Keratinocyte (primary cell): ENCODE measurements at regions not wholly inside any gene's neighbourhood (a gene's known extent, or its start where the extent isn't known, plus 50 kb on each side); places are given as distances from the start of the nearest gene placed in this dataset.

Experiments
- EZH2 ChIP-seq: IDR thresholded peaks from one replicate; pipeline ENCODE4 v1.6.1; 2012; ENCODE audit warnings: inconsistent platforms, mild to moderate bottlenecking, low read length, moderate library complexity
- TF ChIP-seq, protein P1 (sequence below), 3 experiments: IDR thresholded peaks in 1 of 3; conservative IDR thresholded peaks in 1 of 3; optimal IDR thresholded peaks in 1 of 3; 2 replicates in 2 of 3; 3 replicates in 1 of 3; pipeline versions ENCODE3 to v1.5.1; 2011; ENCODE audit warnings: low read length in 3 of 3, mild to moderate bottlenecking in 3 of 3, moderate library complexity in 2 of 3, control low read depth in 1 of 3, inconsistent platforms in 1 of 3; ENCODE audit not compliant: insufficient read depth in 2 of 3; ENCODE audit errors: extremely low read depth in 1 of 3

GRCh38 chr2:138329591-138329990 is 172.0 kb upstream of the SPOPL start:
- TF ChIP-seq, protein P1, sequence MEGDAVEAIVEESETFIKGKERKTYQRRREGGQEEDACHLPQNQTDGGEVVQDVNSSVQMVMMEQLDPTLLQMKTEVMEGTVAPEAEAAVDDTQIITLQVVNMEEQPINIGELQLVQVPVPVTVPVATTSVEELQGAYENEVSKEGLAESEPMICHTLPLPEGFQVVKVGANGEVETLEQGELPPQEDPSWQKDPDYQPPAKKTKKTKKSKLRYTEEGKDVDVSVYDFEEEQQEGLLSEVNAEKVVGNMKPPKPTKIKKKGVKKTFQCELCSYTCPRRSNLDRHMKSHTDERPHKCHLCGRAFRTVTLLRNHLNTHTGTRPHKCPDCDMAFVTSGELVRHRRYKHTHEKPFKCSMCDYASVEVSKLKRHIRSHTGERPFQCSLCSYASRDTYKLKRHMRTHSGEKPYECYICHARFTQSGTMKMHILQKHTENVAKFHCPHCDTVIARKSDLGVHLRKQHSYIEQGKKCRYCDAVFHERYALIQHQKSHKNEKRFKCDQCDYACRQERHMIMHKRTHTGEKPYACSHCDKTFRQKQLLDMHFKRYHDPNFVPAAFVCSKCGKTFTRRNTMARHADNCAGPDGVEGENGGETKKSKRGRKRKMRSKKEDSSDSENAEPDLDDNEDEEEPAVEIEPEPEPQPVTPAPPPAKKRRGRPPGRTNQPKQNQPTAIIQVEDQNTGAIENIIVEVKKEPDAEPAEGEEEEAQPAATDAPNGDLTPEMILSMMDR (optimal IDR thresholded peaks at IDR 0.05 in 1 of 3, IDR thresholded peaks at IDR 0.05 in 1 of 3, conservative IDR thresholded peaks at IDR 0.05 in 1 of 3; ENCODE audit: extremely low read depth in 1 of 3, insufficient read depth in 2 of 3, low read length in 3 of 3): no peak
- TF ChIP-seq EZH2: no peak
